ENCODE measurements at regions not wholly inside any gene's neighbourhood (a gene's known extent, or its start where the extent isn't known, plus 50 kb on each side); places are given as distances from the start of the nearest gene placed in this dataset.

GRCh38 chr12:124455336-124455735, 112.1 kb downstream of the NCOR2 start:
- TF ChIP-seq CTCF (IDR thresholded peaks at IDR 0.05; ENCODE audit: low read length) (no peak), EZH2 (optimal IDR thresholded peaks at IDR 0.05; ENCODE audit: low read depth, low read length) (no peak)
